HG03139 (cell line): ENCODE measurements at regions not wholly inside any gene's neighbourhood (a gene's known extent, or its start where the extent isn't known, plus 50 kb on each side); places are given as distances from the start of the nearest gene placed in this dataset.
A peak's percentile ranks its signal among the peaks of the same experiment; 100 is the strongest.
"Not testable (repeated sequence)": the region's sequence is repeated elsewhere in the genome, so short reads cannot be mapped to it uniquely, and the experiment has no call there.

Source experiments
- ATAC-seq: cut with Tn5 transposase; IDR thresholded peaks from one replicate; pipeline ENCODE4 v1.9.1; 2021; ENCODE audit not compliant: unreplicated experiment

DNA sequence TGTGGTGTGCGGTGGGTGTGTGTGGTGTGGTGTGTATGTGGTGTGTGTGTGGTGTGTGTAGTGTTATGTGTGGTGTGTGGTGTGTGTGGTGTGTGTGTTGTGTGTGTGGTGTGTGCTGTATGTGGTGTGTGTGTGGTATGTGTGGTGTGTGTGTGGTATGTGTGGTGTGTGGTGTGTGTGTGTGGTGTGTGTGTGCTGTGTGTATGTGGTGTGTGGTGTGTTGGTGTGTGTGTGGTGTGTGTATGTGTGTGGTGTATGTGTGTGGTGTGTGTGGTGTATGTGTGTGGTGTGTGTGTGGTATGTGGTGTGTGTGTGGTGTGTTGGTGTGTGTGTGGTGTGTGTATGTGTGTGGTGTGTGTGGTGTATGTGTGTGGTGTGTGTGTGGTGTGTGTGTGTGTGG, 144.3 kb downstream of the HSD17B3 start:
- ATAC-seq, result no peak

DNA sequence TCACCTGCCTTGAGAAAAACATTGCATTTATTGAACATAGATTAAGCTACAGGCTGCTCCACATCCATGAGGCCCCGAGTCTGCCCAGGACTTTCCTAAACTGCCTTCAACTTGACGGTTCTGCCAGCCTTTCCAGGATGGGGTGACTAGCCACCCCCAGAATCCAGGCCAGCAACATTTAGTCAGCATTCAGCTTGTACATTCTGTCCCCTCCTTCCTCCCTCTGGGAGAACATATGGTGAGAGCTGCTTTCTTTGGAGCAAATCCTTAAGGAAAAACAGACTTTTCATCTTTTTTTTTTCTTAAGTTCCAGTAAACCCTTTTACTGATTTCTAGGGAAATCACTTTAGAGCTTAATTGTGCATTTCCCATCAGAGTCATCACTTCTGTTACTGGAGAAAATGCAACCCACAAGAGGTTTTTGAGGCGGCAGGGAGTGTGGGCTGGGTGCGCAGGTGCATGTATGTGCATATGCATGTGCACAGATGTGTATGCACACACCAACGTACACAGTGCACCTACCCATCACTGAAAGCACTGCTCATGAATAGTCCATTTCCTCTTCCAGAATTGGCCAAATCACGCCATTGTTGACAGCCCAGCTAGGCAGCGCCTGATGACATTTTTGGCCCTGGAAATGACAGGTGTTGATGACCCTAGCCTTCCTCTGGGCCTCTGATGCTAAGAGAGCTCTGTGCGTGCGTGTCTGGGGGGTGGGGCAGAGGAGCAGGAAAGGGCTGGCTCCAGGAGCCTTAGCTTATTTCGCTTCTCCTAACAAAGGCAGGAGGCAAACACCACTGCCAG, 145.6 kb downstream of the HSD17B3 start:
- no peak for ATAC-seq

DNA sequence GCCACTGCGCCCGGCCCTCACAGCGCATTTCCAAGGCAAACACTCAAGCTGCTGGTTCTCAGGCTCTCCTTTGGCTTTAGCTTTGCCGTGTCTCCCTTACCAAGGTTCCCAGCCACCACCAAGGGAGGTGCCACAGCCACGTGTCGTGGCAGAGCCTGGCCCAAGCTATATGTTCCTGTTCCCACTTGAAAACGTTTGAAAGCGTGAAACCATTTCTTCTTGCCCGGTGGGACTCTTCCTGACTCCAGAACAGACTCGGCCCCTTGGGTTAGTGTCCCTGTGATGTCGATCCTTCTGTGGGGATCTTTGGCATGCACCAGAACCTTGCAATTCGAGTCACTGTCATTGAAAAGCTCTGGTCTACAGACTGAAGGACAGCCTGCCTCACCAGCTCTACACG, 147.9 kb downstream of the HSD17B3 start:
- no peak for ATAC-seq

DNA sequence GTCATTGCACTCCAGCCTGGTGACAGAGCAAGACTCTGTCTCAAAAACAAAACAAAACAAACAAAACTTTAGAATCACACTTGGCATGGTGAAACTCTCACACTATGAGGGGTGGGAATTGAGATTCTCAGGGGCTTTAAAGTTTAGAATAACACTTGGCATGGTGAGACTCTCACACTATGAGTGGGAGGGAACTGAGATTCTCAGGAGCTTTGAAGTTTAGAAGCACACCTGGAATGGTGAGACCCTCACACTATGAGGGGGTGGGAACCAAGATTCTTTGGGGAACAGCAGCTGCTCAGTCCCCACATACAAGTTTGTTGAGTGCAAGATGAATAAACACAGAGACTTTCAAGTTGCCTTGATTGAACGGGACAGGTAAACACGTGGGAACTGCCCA, 149.4 kb downstream of the HSD17B3 start:
- no peak for ATAC-seq

DNA sequence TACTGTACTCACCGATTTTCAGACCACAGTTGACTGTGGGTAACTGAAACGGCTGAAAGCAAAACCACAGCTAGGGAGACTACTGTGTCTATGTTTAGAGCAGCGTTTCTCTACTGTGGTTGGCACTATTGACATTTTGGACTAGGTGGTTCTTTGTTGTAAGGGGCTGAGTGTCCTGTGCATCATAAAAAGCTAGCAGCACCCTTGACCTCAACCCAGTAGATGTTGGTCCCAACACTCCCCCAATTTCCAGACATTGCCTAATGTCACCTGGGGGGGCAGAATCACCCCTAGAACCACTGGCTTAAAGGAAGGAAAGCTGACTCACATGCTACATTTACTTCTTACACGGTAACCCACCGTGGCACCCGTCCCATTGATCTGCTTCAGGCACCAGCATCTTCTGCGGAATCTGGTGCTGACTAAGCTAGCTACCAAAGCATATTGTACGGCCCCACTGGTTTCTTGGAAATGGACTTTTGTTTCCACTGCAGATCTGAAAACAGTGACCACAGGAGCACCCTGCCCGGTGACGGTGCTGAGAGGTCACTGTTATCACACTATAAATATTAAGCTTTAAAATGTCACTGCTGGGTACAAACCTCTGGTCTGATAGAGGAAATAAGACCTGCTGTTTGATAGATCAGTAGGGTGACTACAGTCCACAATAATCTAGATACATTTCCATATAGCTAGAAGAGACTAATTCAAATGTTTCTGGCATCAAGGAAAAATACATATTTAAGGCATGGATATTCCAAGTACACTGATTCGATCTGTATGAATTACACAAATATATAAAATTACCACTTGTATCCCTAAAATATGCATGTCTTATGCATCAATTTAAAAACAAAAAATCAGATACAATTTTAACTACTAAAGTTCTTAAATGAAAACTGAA, 151.4 kb downstream of the HSD17B3 start:
- ATAC-seq, result peak; percentile 91

DNA sequence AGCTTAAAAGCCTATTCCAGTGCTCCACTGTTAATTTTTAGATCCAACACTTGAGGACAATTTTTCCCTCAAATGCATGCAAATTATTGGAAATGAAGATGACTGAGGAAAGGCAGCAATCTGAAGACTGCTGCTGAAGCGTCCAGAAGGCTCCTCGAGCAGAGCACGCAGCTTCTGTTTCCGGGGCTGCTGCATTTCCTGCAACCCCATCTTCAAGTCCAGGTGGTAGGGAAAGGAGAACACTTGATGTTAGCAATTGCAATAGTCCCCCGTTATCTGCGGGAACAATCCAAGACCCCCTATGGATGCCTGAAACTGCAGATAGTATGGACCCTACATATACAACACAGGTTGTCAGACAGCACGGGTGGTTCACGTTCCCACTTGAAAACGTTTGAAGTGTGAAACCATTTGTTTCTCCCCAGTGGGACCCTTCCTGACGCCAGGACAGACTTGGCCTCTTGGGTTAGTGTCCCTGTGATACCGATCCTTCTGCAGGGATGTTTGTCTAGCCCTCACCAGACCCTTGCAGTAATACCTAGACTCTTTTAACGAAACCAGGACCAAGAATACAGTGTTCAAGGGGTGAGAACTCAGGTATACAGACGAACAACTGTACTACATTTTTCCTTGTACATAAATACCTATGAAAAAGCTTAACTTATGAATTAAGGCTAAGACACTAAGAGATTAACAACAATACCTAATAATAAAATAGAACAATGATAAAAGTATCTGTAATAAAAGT, 152.3 kb downstream of the HSD17B3 start:
- peak; percentile 24 for ATAC-seq

DNA sequence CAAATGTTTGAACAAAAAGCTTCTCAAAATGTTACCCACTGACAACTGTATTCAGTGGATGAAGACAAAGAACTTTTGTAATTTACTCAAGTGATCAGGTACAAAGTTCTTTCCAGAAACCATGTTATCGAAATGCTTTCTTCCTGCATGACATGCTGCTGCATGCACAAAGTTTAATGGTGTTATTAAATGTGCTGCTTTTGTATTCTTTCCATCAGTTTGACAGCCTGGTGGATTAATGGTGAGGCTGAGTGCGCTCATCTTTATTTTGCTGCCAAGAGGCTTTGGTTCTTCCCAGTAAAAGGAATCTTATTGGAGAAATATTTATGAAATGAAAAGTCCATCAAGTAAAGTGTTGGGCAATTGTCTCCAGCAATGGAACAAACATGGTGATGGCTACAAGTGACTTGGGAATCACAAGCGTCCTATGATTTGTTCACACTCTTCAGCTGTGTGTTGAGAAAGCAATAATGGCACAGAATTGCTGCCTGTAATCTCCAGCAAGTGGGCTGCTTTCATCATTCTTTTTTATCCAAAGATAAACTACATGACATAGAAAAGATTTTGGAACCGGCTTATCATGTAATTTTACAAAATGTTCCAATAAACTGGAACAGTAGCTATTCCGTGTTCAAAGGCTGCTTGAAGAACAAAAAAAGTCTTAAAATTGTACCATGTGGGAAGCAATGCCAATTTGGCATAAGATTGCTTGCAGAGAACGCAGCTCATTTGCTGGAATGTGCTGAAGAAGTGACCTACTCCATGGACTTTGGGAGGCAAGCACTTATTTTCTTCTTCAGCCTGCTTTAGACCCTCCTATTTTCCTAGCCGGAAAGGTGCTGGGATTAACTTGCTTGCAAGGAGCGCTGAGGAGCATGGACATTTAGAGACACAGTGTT, 153.1 kb downstream of the HSD17B3 start:
- ATAC-seq, result no peak

DNA sequence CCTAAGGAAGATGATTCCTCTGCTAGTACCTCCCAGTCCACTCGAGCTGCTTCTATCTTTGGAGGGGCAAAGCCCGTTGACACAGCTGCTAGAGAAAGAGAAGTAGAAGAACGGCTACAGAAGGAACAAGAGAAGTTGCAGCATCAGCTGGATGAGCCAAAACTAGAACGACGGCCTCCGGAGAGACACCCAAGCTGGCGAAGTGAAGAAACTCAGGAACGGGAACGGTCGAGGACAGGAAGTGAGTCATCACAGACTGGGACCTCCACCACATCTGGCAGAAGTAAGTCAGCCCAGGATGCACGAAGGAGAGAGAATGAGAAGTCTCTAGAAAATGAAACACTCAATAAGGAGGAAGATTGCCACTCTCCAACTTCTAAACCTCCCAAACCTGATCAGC, 154.9 kb downstream of the HSD17B3 start:
- not testable (repeated sequence) for ATAC-seq

DNA sequence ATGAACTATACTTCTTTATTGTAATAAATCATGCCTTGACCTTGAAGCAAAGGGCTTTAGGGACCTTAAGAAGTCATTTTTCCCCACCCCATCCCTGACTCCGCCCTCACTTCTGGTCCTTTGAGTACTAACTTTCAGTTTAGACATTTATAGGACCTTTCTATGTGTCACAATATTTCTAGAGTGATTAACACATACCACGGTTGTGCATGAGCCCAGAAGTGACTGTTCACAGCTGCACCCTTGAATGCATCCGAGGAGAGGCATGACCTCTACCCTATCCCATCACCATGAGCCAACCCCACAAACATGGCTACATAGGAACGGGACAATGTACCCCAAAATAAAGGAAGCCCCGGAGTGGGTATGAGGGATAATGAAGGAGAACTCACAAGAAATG, 160.3 kb downstream of the HSD17B3 start:
- ATAC-seq, result no peak

DNA sequence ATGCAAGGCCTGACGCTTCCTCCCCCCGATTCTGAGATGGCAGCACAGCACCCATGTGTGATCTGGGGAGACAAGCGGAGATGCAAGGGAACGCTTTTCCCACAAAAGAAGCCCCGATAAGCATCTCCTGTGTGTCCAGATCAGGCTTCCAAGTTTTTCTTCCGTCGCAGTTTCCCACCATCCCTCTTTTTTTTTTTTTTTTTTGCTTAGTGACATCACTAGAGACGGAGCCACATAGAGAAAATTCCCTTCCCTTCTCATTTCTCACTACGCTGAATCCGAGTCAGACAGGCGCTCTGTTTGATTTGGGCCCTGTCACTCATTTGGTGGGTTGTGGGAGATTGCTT, 160.9 kb downstream of the HSD17B3 start:
- ATAC-seq, result no peak

DNA sequence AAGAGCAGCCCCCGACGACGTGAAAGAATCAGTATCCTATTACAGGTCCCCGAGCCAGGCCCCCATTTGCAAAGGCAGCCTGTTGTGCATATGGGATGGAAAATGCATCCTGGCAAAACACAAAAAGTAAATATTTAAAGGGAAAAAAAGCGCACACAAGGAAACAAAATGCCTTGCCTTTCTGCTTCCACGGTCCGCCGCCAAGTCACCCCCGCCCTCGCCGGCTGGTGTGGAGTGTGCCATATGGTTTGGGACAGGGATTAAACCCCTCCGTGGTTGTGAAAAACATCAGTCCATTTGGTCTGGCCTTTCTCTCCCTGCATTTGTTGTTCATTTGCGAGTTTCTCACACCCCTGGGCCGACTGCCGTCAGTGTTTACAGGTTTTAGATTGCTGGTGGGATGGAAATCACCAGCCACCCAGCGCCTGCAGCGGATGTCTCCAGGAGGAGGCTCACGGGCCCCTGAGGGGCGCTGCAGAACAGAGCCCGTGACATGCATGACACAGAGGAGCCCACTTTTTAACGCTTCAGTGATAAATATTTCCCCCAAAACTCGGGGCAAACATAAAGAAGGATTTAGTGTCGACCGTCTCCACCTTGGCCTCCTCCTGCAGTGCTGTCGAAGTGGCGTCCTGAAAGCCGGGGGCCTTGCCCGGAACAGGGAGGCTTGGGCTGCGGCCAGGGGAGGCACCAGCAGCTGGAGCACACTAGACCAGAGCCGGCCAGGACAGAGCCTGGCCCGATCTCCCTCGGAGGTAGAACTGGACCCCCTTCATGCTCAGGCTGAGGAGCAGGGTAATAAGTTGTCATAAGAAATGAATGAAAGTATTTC, 161.5 kb downstream of the HSD17B3 start:
- ATAC-seq, result no peak

DNA sequence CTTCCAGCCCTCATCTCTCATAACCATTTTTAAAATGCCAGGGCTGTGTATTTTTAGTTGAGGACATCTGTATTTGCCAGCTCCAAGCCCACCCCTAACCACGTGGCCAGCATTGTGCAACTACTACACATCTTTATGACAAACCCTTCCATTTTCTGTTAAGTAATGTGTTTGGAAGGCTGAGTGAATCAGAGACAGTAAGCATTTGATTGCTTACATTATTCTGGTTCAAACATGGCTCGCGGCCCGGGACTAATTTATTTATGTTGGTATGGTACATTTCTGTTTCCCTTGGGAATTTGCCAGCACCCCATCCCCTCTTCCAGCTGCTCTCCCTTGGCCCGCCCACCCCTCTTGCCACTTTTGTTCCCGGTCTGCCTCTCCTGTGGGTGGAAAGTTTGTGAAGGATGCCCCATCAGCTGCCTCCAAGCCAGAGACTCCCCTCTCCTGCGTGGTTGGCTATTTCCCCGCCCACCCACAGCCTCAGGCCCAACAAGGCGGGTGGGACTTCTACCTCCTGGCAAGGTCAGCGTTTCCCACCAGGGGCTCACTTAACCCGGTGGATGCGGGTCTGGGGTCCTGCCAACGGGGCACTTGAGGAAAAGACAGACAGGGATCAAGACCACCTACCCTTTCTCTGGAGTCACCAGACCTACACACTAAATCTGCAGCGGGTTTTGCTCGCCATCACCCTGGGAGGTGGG, 162.2 kb downstream of the HSD17B3 start:
- no peak for ATAC-seq

DNA sequence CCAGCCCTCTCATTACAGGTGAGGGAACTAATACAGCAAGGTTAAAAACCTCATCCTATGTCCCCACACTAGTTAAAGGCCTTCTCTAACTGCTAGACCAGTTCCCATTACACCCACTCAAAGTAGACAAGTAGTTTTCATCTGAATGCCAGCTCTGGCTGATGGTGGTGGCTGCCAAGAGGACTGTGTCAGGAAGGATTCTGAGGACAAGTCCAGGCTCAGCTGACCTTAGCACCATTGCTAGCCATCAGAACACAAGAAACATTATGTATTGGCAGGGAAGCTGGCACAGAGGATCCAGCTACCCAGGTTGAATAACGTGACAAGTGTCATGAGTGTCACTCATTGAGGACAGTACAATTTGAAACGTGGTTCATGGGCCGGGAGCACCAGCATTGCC, 163.4 kb downstream of the HSD17B3 start:
- ATAC-seq, result no peak

DNA sequence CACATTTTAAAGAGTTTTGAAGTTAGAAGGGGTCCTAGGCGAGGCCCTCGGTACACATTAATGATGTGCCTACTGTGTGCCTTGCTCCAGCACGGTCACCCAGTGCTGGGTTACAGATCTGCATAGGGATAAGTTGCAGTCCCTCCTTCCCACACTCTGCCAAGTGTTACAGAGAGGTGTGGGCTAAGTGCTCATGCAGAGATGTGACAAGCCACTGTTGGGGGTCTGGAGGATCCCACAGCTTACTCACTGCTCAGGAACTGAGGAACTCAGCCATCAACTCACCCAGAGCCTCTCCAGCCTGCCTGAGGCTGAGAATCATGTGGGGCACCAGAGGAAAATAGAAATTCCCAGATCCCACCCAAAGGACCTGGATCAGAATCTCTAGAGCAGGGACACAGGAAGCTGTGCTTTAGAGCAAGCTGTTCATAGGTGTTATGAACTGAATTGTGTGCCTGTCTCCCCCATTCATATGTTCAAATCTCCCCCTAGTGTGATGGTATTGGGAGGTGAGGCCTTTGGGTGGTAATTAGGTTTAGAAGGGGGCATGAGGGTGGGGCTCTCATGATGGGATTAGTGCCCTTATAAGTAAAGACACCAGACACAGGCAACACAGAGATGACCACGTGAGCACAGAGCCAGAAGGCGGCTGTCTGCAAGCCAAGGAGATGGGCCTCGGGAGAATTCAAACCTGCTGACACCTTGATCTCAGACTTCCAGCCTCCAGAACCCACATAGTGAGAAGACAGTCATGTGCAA, 164.1 kb downstream of the HSD17B3 start:
- peak; percentile 29 for ATAC-seq

DNA sequence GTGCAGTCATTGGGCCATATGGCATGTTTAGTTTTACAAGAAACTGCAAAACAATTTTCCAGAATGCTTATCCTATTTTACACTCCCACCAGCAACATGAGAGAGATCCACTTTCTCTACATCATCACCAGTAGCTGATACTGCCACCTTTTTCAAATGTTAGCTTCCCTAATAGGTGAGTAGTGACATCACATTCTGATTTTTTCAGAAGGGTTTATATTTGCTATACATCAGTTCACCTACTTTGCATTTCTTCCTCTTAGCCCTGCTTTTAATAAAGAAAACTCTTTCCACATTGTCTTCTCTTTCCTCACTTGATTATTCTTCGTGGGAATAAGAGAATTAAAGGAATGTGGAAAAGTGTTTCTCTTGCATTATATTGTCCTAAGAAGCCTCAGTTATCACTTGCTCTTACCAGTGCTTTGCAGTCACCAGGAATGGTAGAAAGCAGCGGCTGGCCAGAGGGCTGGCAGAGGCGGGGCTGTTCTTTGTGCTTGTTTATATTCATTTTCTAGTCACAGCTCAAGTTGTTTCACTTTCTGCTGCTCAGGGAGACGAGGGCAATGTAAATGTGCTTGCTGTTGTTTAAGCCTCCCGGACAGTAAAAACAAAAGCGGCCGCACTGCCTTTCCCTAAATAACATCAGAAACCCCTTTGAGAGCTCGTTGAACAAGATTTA, 164.8 kb downstream of the HSD17B3 start:
- ATAC-seq, result peak; percentile 85

DNA sequence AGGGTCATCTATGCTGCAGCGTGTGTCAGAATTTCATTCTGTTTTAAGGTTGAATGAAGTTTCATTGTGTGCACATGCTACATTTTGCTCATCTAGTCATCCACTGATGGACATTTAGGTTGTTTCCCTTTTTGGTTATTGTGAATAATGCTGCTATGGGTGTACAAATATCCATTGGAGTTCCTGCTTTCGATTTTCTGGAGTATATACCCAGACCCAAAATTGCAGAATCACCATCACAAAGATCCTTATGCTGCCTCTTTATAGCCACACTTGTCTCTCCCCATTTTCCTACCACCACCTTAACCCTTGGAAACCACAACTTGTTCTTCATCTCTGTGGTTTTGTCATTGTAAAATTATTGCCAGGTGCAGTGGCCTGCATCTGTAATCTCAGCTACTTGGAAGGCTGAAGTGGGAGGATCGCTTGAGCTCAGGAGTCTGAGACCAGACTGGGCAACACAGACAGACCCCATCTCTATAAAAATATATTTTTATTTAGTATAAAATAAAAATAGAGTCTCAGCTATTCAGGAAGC, 166.2 kb downstream of the HSD17B3 start:
- ATAC-seq, result no peak

DNA sequence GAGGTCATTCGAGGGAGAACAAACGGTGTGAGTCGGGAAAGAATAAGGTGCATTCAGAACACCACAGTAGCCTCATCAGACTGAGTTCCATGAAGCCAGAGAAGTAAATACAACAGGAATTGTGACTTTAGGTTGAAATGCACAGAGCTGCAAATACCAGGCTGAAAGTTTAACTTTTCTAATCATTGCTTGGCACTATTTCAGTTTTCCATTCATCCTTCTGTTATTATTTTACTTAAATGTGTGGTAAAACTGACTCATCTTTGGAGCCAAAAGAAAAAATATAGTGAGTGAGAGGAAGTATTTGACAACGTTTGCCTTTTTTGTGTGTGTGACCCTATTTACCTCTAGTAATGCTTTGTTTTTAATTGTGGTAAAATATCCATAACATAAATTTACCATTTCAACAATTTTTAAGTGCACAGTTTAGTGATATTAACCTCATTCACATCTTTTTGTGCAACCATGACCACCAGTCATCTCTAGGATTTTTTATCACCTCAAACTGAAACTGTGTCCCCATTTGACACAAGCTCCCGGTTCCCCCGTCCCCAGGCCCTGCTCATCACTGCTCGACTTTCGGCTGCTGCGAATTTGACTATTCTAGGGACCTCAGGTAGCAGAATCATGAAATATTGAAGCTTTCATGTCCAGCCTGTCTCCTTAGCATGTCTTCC, 166.8 kb downstream of the HSD17B3 start:
- no peak for ATAC-seq
